ENCODE measurements at regions not wholly inside any gene's neighbourhood (a gene's known extent, or its start where the extent isn't known, plus 50 kb on each side); places are given as distances from the start of the nearest gene placed in this dataset.
"Not testable (repeated sequence)": the region's sequence is repeated elsewhere in the genome, so short reads cannot be mapped to it uniquely, and the experiment has no call there.

- not testable (repeated sequence) for H3K27ac ChIP-seq (ENCODE audit: low read length); H3K4me3 ChIP-seq (ENCODE audit: low read length); H3K9me3 ChIP-seq (replicated peaks; ENCODE audit: control insufficient read depth, low read depth, low read length); DNase-seq; H3K27me3 ChIP-seq (ENCODE audit: control insufficient read depth, insufficient read depth, low read length); H3K36me3 ChIP-seq (ENCODE audit: control insufficient read depth, insufficient read depth, low read length)
- H3K4me1 ChIP-seq (ENCODE audit: control insufficient read depth, insufficient read depth, low read length) = peaks cover 18% of the 10 kb centered on the region
Measured at GRCh38 chr1:244156617-244157016, 105.5 kb downstream of the ZBTB18 start.

GRCh38 chr1:244157731-244158438, 106.8 kb downstream of the ZBTB18 start:
- no peak for DNase-seq
- no peak overlapping the region for H3K27ac ChIP-seq (ENCODE audit: low read length)
- H3K27me3 ChIP-seq (ENCODE audit: control insufficient read depth, insufficient read depth, low read length) = no peaks in the 10 kb centered on the region
- WGBS (ENCODE audit: insufficient coverage) = 75% methylated on average over 1 of the region's 3 CpGs
- H3K4me3 ChIP-seq (ENCODE audit: low read length) = no peak overlapping the region
- H3K36me3 ChIP-seq (ENCODE audit: control insufficient read depth, insufficient read depth, low read length) = no peaks in the 10 kb centered on the region
- no peaks in the 10 kb centered on the region for H3K9me3 ChIP-seq (replicated peaks; ENCODE audit: control insufficient read depth, low read depth, low read length)
- H3K4me1 ChIP-seq (ENCODE audit: control insufficient read depth, insufficient read depth, low read length) = peaks cover 23% of the 10 kb centered on the region

- H3K27ac ChIP-seq (ENCODE audit: low read length) = no peak overlapping the region
- WGBS (ENCODE audit: insufficient coverage) = 81% methylated on average over 8 of the region's 8 CpGs
- peaks cover 34% of the 10 kb centered on the region for H3K4me1 ChIP-seq (ENCODE audit: control insufficient read depth, insufficient read depth, low read length)
- DNase-seq = no peak
- H3K9me3 ChIP-seq (replicated peaks; ENCODE audit: control insufficient read depth, low read depth, low read length) = no peaks in the 10 kb centered on the region
- no peak overlapping the region for H3K4me3 ChIP-seq (ENCODE audit: low read length)
- no peaks in the 10 kb centered on the region for H3K27me3 ChIP-seq (ENCODE audit: control insufficient read depth, insufficient read depth, low read length)
- no peaks in the 10 kb centered on the region for H3K36me3 ChIP-seq (ENCODE audit: control insufficient read depth, insufficient read depth, low read length)
Measured at GRCh38 chr1:244159646-244160045, 108.6 kb downstream of the ZBTB18 start.

- no peaks in the 10 kb centered on the region for H3K9me3 ChIP-seq (replicated peaks; ENCODE audit: control insufficient read depth, low read depth, low read length)
- no peaks in the 10 kb centered on the region for H3K27me3 ChIP-seq (ENCODE audit: control insufficient read depth, insufficient read depth, low read length)
- H3K27ac ChIP-seq (ENCODE audit: low read length) = no peak overlapping the region
- H3K4me1 ChIP-seq (ENCODE audit: control insufficient read depth, insufficient read depth, low read length) = peaks cover 28% of the 10 kb centered on the region
- H3K36me3 ChIP-seq (ENCODE audit: control insufficient read depth, insufficient read depth, low read length) = no peaks in the 10 kb centered on the region
- DNase-seq = no peak
- WGBS (ENCODE audit: insufficient coverage) = 82% methylated on average over 3 of the region's 9 CpGs
- no peak overlapping the region for H3K4me3 ChIP-seq (ENCODE audit: low read length)
Measured at GRCh38 chr1:244160455-244161235, 109.6 kb downstream of the ZBTB18 start.

GRCh38 chr1:244161236-244161510, 110.1 kb downstream of the ZBTB18 start:
- Histone ChIP-seq H3K9me3 (replicated peaks; ENCODE audit: control insufficient read depth, low read depth, low read length) (no peaks in the 10 kb centered on the region), H3K4me1 (ENCODE audit: control insufficient read depth, insufficient read depth, low read length) (peaks cover 29% of the 10 kb centered on the region), H3K4me3 (ENCODE audit: low read length) (no peak overlapping the region), H3K27ac (ENCODE audit: low read length) (no peak overlapping the region), H3K36me3 (ENCODE audit: control insufficient read depth, insufficient read depth, low read length) (no peaks in the 10 kb centered on the region), H3K27me3 (ENCODE audit: control insufficient read depth, insufficient read depth, low read length) (no peaks in the 10 kb centered on the region)
- DNase-seq = no peak
- 100% methylated on average over 1 of the region's 5 CpGs for WGBS (ENCODE audit: insufficient coverage)

- DNase-seq = no peak
Measured at GRCh38 chr1:244162786-244163530, 111.9 kb downstream of the ZBTB18 start.

GRCh38 chr1:244163861-244164510, 112.9 kb downstream of the ZBTB18 start:
- H3K4me3 ChIP-seq (ENCODE audit: low read length) = no peak overlapping the region
- DNase-seq = peak; percentile 63
- H3K27me3 ChIP-seq (ENCODE audit: control insufficient read depth, insufficient read depth, low read length) = no peaks in the 10 kb centered on the region

More at GRCh38 chr1:244162786-244163530, 111.9 kb downstream of the ZBTB18 start:
- H3K4me3 ChIP-seq (ENCODE audit: low read length) = no peak overlapping the region
- no peaks in the 10 kb centered on the region for H3K27me3 ChIP-seq (ENCODE audit: control insufficient read depth, insufficient read depth, low read length)
- peaks cover 29% of the 10 kb centered on the region for H3K4me1 ChIP-seq (ENCODE audit: control insufficient read depth, insufficient read depth, low read length)
- H3K9me3 ChIP-seq (replicated peaks; ENCODE audit: control insufficient read depth, low read depth, low read length) = no peaks in the 10 kb centered on the region
- peak overlapping the region; percentile 93 for H3K27ac ChIP-seq (ENCODE audit: low read length)
- WGBS (ENCODE audit: insufficient coverage) = 84% methylated on average over 5 of the region's 12 CpGs
- no peaks in the 10 kb centered on the region for H3K36me3 ChIP-seq (ENCODE audit: control insufficient read depth, insufficient read depth, low read length)

GRCh38 chr1:244164511-244164890, 113.4 kb downstream of the ZBTB18 start:
- Histone ChIP-seq H3K27ac (ENCODE audit: low read length) (peak overlapping the region; percentile 93), H3K27me3 (ENCODE audit: control insufficient read depth, insufficient read depth, low read length) (no peaks in the 10 kb centered on the region), H3K4me1 (ENCODE audit: control insufficient read depth, insufficient read depth, low read length) (peaks cover 29% of the 10 kb centered on the region), H3K4me3 (ENCODE audit: low read length) (no peak overlapping the region), H3K36me3 (ENCODE audit: control insufficient read depth, insufficient read depth, low read length) (no peaks in the 10 kb centered on the region), H3K9me3 (replicated peaks; ENCODE audit: control insufficient read depth, low read depth, low read length) (no peaks in the 10 kb centered on the region)
- 72% methylated on average over 2 of the region's 4 CpGs for WGBS (ENCODE audit: insufficient coverage)
- peak; percentile 29 for DNase-seq

More at GRCh38 chr1:244163861-244164510, 112.9 kb downstream of the ZBTB18 start:
- 41% methylated on average over 5 of the region's 8 CpGs for WGBS (ENCODE audit: insufficient coverage)
- Histone ChIP-seq H3K36me3 (ENCODE audit: control insufficient read depth, insufficient read depth, low read length) (no peaks in the 10 kb centered on the region), H3K9me3 (replicated peaks; ENCODE audit: control insufficient read depth, low read depth, low read length) (no peaks in the 10 kb centered on the region), H3K4me1 (ENCODE audit: control insufficient read depth, insufficient read depth, low read length) (peaks cover 29% of the 10 kb centered on the region), H3K27ac (ENCODE audit: low read length) (peak overlapping the region; percentile 93)

GRCh38 chr1:244165021-244165420, 113.9 kb downstream of the ZBTB18 start:
- Histone ChIP-seq H3K27me3 (ENCODE audit: control insufficient read depth, insufficient read depth, low read length) (no peaks in the 10 kb centered on the region), H3K9me3 (replicated peaks; ENCODE audit: control insufficient read depth, low read depth, low read length) (no peaks in the 10 kb centered on the region), H3K36me3 (ENCODE audit: control insufficient read depth, insufficient read depth, low read length) (no peaks in the 10 kb centered on the region), H3K4me3 (ENCODE audit: low read length) (no peak overlapping the region), H3K4me1 (ENCODE audit: control insufficient read depth, insufficient read depth, low read length) (peaks cover 29% of the 10 kb centered on the region), H3K27ac (ENCODE audit: low read length) (peak overlapping the region; percentile 93)
- WGBS (ENCODE audit: insufficient coverage) = 89% methylated on average over 1 of the region's 3 CpGs
- peak; percentile 16 for DNase-seq

- peaks cover 29% of the 10 kb centered on the region for H3K4me1 ChIP-seq (ENCODE audit: control insufficient read depth, insufficient read depth, low read length)
- WGBS (ENCODE audit: insufficient coverage) = 85% methylated on average over 2 of the region's 2 CpGs
- H3K27me3 ChIP-seq (ENCODE audit: control insufficient read depth, insufficient read depth, low read length) = no peaks in the 10 kb centered on the region
- no peaks in the 10 kb centered on the region for H3K36me3 ChIP-seq (ENCODE audit: control insufficient read depth, insufficient read depth, low read length)
- H3K4me3 ChIP-seq (ENCODE audit: low read length) = no peak overlapping the region
- H3K9me3 ChIP-seq (replicated peaks; ENCODE audit: control insufficient read depth, low read depth, low read length) = no peaks in the 10 kb centered on the region
- DNase-seq = no peak
- H3K27ac ChIP-seq (ENCODE audit: low read length) = no peak overlapping the region
Measured at GRCh38 chr1:244165701-244166100, 114.6 kb downstream of the ZBTB18 start.
